GM12878 (cell line): ENCODE measurements at regions not wholly inside any gene's neighbourhood (a gene's known extent, or its start where the extent isn't known, plus 50 kb on each side); places are given as distances from the start of the nearest gene placed in this dataset.

Source experiments
- ATAC-seq: fragments of 200-7000 bp; cut with Tn5 transposase; 3 replicates; pipeline ENCODE4 v1.9.1; 2020; ENCODE audit warnings: mild to moderate bottlenecking, moderate library complexity
- BruUV-seq: library from RNA; stranded (reverse); fragments of 400-500 nt; replicated peaks from 2 replicates; lab custom pipeline; 2021; lab: Mats Ljungman, UMichigan
- CTCF ChIA-PET: fragments of 300-600 bp; sonication (Branson Sonifier 250); formaldehyde crosslinking; extraction: SDS; loops from one replicate; lab custom pipeline; 2021; ENCODE audit warnings: inconsistent platforms; lab: Yijun Ruan, JAX
- POLR2A ChIA-PET: fragments of 350-600 bp; formaldehyde crosslinking; extraction: SDS; loops from one replicate; lab custom pipeline; 2021; ENCODE audit warnings: inconsistent platforms; lab: Charles Lee
- RAD21 ChIA-PET: fragments of 300-600 bp; sonication (Branson Sonifier 250); formaldehyde crosslinking; loops from one replicate; lab custom pipeline; 2023; ENCODE audit warnings: antibody characterized with exemption; ENCODE audit not compliant: unreplicated experiment; lab: Charles Lee
- SMC1A ChIA-PET: fragments of 300-600 bp; sonication (Branson Sonifier 250); formaldehyde crosslinking; loops from one replicate; lab custom pipeline; 2023; ENCODE audit not compliant: unreplicated experiment, uncharacterized antibody; lab: Charles Lee
- DNase-seq: peaks from one replicate; pipeline ENCODE4 v3.0.0-alpha.2; 2011; ENCODE audit warnings: low read depth, low spot score
- FAIRE-seq: peaks from 3 replicates; lab custom pipeline; 2011; peaks lifted over from hg19 to GRCh38; lab: Jason Lieb, UNC
- H2AFZ ChIP-seq: 2 replicates; pipeline ENCODE4 v1.6.0; 2011; ENCODE audit warnings: low read depth, low read length, control low read depth; ENCODE audit not compliant: control insufficient read depth
- H3K27ac ChIP-seq: 2 replicates; pipeline ENCODE4 v1.5.1; 2011; ENCODE audit warnings: control low read depth; ENCODE audit not compliant: control insufficient read depth, insufficient read depth
- H3K27me3 ChIP-seq, 2 experiments: replicated peaks in 1 of 2; 2 replicates each; pipeline versions ENCODE4 v1.6.0 to v1.6.1; 2011; ENCODE audit warnings: low read length in 1 of 2; ENCODE audit not compliant: control insufficient read depth in 2 of 2, insufficient read depth in 2 of 2
- H3K36me3 ChIP-seq, 2 experiments: 2 replicates each; pipeline ENCODE4 v1.5.1; 2011; ENCODE audit warnings: low read length in 1 of 2; ENCODE audit not compliant: control insufficient read depth in 2 of 2, insufficient read depth in 2 of 2
- H3K4me1 ChIP-seq: 2 replicates; pipeline ENCODE4 v1.6.1; 2011; ENCODE audit warnings: mild to moderate bottlenecking, low read length, moderate library complexity, mixed read lengths; ENCODE audit not compliant: control insufficient read depth, insufficient read depth
- H3K4me2 ChIP-seq: 2 replicates; pipeline ENCODE4 v1.6.0; 2011; ENCODE audit warnings: control low read depth; ENCODE audit not compliant: control insufficient read depth, insufficient read depth
- H3K4me3 ChIP-seq: fragments of 200-600 bp; sonication (generic); 2 replicates; pipeline ENCODE4 v1.5.1; 2016
- H3K79me2 ChIP-seq: 2 replicates; pipeline ENCODE4 v1.6.0; 2011; ENCODE audit warnings: low read length; ENCODE audit not compliant: control insufficient read depth, insufficient read depth
- H3K9ac ChIP-seq: 2 replicates; pipeline ENCODE4 v1.8.0; 2011; ENCODE audit warnings: low read length, control low read depth, mixed read lengths; ENCODE audit not compliant: control insufficient read depth, insufficient read depth
- H3K9me3 ChIP-seq: replicated peaks from 3 replicates; pipeline ENCODE4 v1.5.1; 2011; ENCODE audit warnings: mild to moderate bottlenecking, low read length; ENCODE audit not compliant: control insufficient read depth, insufficient read depth
- H4K20me1 ChIP-seq: 2 replicates; pipeline ENCODE4 v1.6.0; 2011; ENCODE audit not compliant: control insufficient read depth, insufficient read depth
- CTCF ChIP-seq, 3 experiments: IDR thresholded peaks in 2 of 3; conservative IDR thresholded peaks in 1 of 3; 2 replicates each; pipeline ENCODE4 v1.5.1; 2011; ENCODE audit warnings: low read depth in 3 of 3, low read length in 3 of 3, mild to moderate bottlenecking in 3 of 3, control low read depth in 2 of 3, moderate library complexity in 2 of 3, inconsistent platforms in 1 of 3, mixed read lengths in 1 of 3; ENCODE audit not compliant: control insufficient read depth in 2 of 3, insufficient read depth in 1 of 3; ENCODE audit errors: extremely low read depth in 1 of 3
- CUX1 ChIP-seq: IDR thresholded peaks from 2 replicates; pipeline ENCODE4 v1.6.1; 2012; ENCODE audit warnings: improper control_type of control experiment, low read depth, low read length; ENCODE audit not compliant: insufficient replicate concordance
- E2F4 ChIP-seq: IDR thresholded peaks from 2 replicates; pipeline ENCODE4 v1.6.1; 2012; ENCODE audit warnings: low read depth, low read length, improper control_type of control experiment
- FOXM1 ChIP-seq: IDR thresholded peaks from 2 replicates; pipeline ENCODE4 v1.6.1; 2012; ENCODE audit warnings: low read depth, mild to moderate bottlenecking, inconsistent platforms, low read length, moderate library complexity
- JUND ChIP-seq: IDR thresholded peaks from 2 replicates; pipeline ENCODE4 v1.6.1; 2012; ENCODE audit warnings: low read depth, mild to moderate bottlenecking, low read length, improper control_type of control experiment, moderate library complexity
- KDM1A ChIP-seq: fragments of 200-600 bp; sonication (generic); IDR thresholded peaks from 2 replicates; pipeline ENCODE4 v1.6.1; 2016; ENCODE audit warnings: borderline replicate concordance
- MTA2 ChIP-seq: fragments of 450-650 bp; IDR thresholded peaks from 2 replicates; pipeline ENCODE4 v1.6.1; 2016; ENCODE audit warnings: low read depth, mild to moderate bottlenecking, moderate library complexity
- NFYB ChIP-seq: IDR thresholded peaks from 2 replicates; pipeline ENCODE4 v1.6.1; 2011; ENCODE audit warnings: low read depth, mild to moderate bottlenecking, low read length, improper control_type of control experiment, moderate library complexity; ENCODE audit not compliant: insufficient read depth
- RELA ChIP-seq: fragments of 450-650 bp; IDR thresholded peaks from 2 replicates; pipeline ENCODE4 v1.8.0; 2014; ENCODE audit warnings: borderline replicate concordance; ENCODE audit not compliant: partially characterized antibody
- SPI1 ChIP-seq: IDR thresholded peaks from 2 replicates; pipeline ENCODE4 v1.6.1; 2011; ENCODE audit warnings: low read depth, mild to moderate bottlenecking, low read length, moderate library complexity, borderline replicate concordance; ENCODE audit not compliant: insufficient read depth
- TCF7 ChIP-seq: IDR thresholded peaks from 2 replicates; pipeline ENCODE4 v1.6.1; 2014; ENCODE audit warnings: antibody characterized with exemption, borderline replicate concordance
- ZNF207 ChIP-seq: fragments of 450-650 bp; IDR thresholded peaks from 2 replicates; pipeline ENCODE4 v1.6.1; 2014; ENCODE audit warnings: antibody characterized with exemption, mild to moderate bottlenecking, borderline replicate concordance
- ZNF24 ChIP-seq: fragments of 450-650 bp; IDR thresholded peaks from 2 replicates; pipeline ENCODE4 v1.6.1; 2017; ENCODE audit warnings: antibody characterized with exemption, mild to moderate bottlenecking
- ZNF274 ChIP-seq: IDR thresholded peaks from one replicate; pipeline ENCODE4 v1.8.0; 2011; ENCODE audit not compliant: insufficient read length, insufficient read depth
- ZNF622 ChIP-seq: fragments of 450-650 bp; IDR thresholded peaks from 2 replicates; pipeline ENCODE4 v1.6.1; 2017; ENCODE audit warnings: mild to moderate bottlenecking, inconsistent platforms
- WGBS: methylation state at CpG from one replicate; pipeline ENCODE4 v1.1.6; 2016; ENCODE audit warnings: low lambda C conversion rate; ENCODE audit not compliant: insufficient replicate concordance, insufficient coverage; ENCODE audit errors: missing lambda C conversion rate; 5-methylcytosine and 5-hydroxymethylcytosine counted together
- in situ Hi-C: fragments of 300-500 bp; cut with MboI; formaldehyde crosslinking; loops from 9 replicates; pipeline ENCODE4 v1.14.3; 2018; ENCODE audit warnings: mixed read lengths
- intact Hi-C: fragments of 100-400 bp; cut with micrococcal nuclease; formaldehyde crosslinking; loops from one replicate; pipeline ENCODE4 v1.14.2; 2022; ENCODE audit not compliant: unreplicated experiment

GRCh38 chr13:95375706-95376105 lies 74.5 kb upstream of the ABCC4 start:
- Histone ChIP-seq H3K27me3 (no peaks in the 10 kb centered on the region), H2AFZ (no peak overlapping the region), H3K9me3 (no peaks in the 10 kb centered on the region), H3K4me1 (peaks cover 5% of the 10 kb centered on the region), H3K79me2 (no peaks in the 10 kb centered on the region), H3K27ac (no peak overlapping the region), H3K4me3 (no peak overlapping the region), H3K9ac (no peak overlapping the region), H4K20me1 (no peaks in the 10 kb centered on the region), H3K4me2 (no peak overlapping the region), H3K36me3 (no peaks in the 10 kb centered on the region)
- intact Hi-C loops: no loop called here
- POLR2A ChIA-PET: interaction anchor here (0.6 kb wide), 1 partner anchor 42 kb away, joined by 5 read pairs; no protein-coding TSS in a partner anchor
- FAIRE-seq: no peak
- no peak for DNase-seq
- in situ Hi-C loops: no loop called here
- ATAC-seq: no peak
- RAD21 ChIA-PET: interaction anchor here (9.8 kb wide), 1 partner anchor 184 kb away, joined by 222 read pairs; no protein-coding TSS in a partner anchor
- SMC1A ChIA-PET: interaction anchor here (1.3 to 10.3 kb wide), 2 partner anchors 10 to 185 kb away, joined by 3 to 229 read pairs; no protein-coding TSS in a partner anchor
- no TSS peak for BruUV-seq
- CTCF ChIA-PET: interaction anchor here (11.8 kb wide), 1 partner anchor 186 kb away, joined by 340 read pairs; no protein-coding TSS in a partner anchor
- WGBS: 5% methylated on average over 1 of the region's 1 CpG
- TF ChIP-seq MTA2 (no peak), CUX1 (no peak), E2F4 (no peak), ZNF274 (no peak), ZNF207 (no peak), TCF7 (no peak), NFYB (no peak), CTCF (IDR thresholded peaks at IDR 0.05 in 2 of 3, conservative IDR thresholded peaks at IDR 0.05 in 1 of 3; ENCODE audit: control insufficient read depth in 2 of 3, extremely low read depth in 1 of 3, insufficient read depth in 1 of 3, low read depth in 3 of 3, low read length in 3 of 3) (no peak), KDM1A (no peak), ZNF622 (no peak), JUND (no peak), SPI1 (no peak), RELA (no peak), ZNF24 (no peak), FOXM1 (no peak)
